WTC11 (cell line): ENCODE measurements at regions not wholly inside any gene's neighbourhood (a gene's known extent, or its start where the extent isn't known, plus 50 kb on each side); places are given as distances from the start of the nearest gene placed in this dataset.

ENCODE experiments used
- FOXP1 ChIP-seq: sonication (generic); formaldehyde crosslinking; IDR thresholded peaks from 2 replicates; pipeline ENCODE4 v1.8.0; 2022; ENCODE audit warnings: missing genetic modification reagents, mild to moderate bottlenecking, moderate library complexity, borderline replicate concordance
- JUN ChIP-seq: sonication (generic); formaldehyde crosslinking; IDR thresholded peaks from 2 replicates; pipeline ENCODE4 v1.8.0; 2023; ENCODE audit warnings: mild to moderate bottlenecking, missing genetic modification reagents
- ZNF121 ChIP-seq: sonication (generic); formaldehyde crosslinking; IDR thresholded peaks from 2 replicates; pipeline ENCODE4 v1.8.0; 2023; ENCODE audit warnings: missing genetic modification reagents
- ZNF671 ChIP-seq: fragments of 250-450 bp; sonication (Bioruptor Pico); IDR thresholded peaks from 2 replicates; pipeline ENCODE4 v1.8.0; 2021; ENCODE audit warnings: mild to moderate bottlenecking
- TF ChIP-seq, protein P1 (sequence below): sonication (generic); formaldehyde crosslinking; IDR thresholded peaks from 2 replicates; pipeline ENCODE4 v1.8.0; 2022; ENCODE audit warnings: mild to moderate bottlenecking, missing genetic modification reagents
- TF ChIP-seq, protein P2 (sequence below): fragments of 200-600 bp; IDR thresholded peaks from 2 replicates; pipeline ENCODE4 v1.8.0; 2022; ENCODE audit warnings: antibody characterized with exemption
- TF ChIP-seq, protein P3 (sequence below): sonication (generic); formaldehyde crosslinking; conservative IDR thresholded peaks from 2 replicates; pipeline ENCODE4 v1.8.1; 2023; ENCODE audit warnings: mild to moderate bottlenecking, low read depth, missing genetic modification reagents, moderate library complexity
- TF ChIP-seq, protein P4 (sequence below): sonication (generic); formaldehyde crosslinking; IDR thresholded peaks from 2 replicates; pipeline ENCODE4 v1.8.1; 2022; ENCODE audit warnings: low read depth, missing genetic modification reagents, borderline replicate concordance
- TF ChIP-seq, protein P5 (sequence below): sonication (generic); formaldehyde crosslinking; IDR thresholded peaks from 2 replicates; pipeline ENCODE4 v1.8.1; 2023; ENCODE audit warnings: mild to moderate bottlenecking, moderate library complexity, missing genetic modification reagents

DNA sequence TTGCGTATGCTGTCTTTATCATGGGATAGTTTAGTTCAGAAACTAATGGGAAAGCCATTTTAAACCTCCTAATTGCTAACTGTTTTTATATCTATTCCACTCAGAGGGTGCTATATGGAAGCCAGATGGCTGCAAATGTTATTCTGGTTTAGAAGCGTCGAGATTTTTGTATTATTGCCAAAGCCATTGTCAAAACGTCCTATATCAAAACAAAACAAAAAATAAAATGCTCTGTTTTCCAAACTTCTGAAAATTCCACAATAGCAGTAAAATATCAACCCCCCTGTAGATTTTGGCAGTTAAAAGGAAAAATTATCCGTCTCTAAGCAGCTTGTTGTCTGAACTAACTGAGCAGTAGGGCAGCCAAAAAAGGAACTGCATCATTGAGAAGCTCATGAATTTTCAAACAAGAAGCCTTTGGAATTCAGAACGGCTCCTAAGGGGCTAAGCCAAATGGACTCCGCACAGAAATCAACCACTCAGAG lies 195.4 kb upstream of the CWC22 start:
- TF ChIP-seq, protein P1, sequence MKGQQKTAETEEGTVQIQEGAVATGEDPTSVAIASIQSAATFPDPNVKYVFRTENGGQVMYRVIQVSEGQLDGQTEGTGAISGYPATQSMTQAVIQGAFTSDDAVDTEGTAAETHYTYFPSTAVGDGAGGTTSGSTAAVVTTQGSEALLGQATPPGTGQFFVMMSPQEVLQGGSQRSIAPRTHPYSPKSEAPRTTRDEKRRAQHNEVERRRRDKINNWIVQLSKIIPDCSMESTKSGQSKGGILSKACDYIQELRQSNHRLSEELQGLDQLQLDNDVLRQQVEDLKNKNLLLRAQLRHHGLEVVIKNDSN (CRISPR knock-in tag), result no peak
- TF ChIP-seq, protein P2, sequence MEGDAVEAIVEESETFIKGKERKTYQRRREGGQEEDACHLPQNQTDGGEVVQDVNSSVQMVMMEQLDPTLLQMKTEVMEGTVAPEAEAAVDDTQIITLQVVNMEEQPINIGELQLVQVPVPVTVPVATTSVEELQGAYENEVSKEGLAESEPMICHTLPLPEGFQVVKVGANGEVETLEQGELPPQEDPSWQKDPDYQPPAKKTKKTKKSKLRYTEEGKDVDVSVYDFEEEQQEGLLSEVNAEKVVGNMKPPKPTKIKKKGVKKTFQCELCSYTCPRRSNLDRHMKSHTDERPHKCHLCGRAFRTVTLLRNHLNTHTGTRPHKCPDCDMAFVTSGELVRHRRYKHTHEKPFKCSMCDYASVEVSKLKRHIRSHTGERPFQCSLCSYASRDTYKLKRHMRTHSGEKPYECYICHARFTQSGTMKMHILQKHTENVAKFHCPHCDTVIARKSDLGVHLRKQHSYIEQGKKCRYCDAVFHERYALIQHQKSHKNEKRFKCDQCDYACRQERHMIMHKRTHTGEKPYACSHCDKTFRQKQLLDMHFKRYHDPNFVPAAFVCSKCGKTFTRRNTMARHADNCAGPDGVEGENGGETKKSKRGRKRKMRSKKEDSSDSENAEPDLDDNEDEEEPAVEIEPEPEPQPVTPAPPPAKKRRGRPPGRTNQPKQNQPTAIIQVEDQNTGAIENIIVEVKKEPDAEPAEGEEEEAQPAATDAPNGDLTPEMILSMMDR, result no peak
- TF ChIP-seq JUN (CRISPR knock-in tag) (no peak), ZNF671 (no peak), ZNF121 (CRISPR knock-in tag) (no peak), FOXP1 (CRISPR knock-in tag) (no peak)
- TF ChIP-seq, protein P3, sequence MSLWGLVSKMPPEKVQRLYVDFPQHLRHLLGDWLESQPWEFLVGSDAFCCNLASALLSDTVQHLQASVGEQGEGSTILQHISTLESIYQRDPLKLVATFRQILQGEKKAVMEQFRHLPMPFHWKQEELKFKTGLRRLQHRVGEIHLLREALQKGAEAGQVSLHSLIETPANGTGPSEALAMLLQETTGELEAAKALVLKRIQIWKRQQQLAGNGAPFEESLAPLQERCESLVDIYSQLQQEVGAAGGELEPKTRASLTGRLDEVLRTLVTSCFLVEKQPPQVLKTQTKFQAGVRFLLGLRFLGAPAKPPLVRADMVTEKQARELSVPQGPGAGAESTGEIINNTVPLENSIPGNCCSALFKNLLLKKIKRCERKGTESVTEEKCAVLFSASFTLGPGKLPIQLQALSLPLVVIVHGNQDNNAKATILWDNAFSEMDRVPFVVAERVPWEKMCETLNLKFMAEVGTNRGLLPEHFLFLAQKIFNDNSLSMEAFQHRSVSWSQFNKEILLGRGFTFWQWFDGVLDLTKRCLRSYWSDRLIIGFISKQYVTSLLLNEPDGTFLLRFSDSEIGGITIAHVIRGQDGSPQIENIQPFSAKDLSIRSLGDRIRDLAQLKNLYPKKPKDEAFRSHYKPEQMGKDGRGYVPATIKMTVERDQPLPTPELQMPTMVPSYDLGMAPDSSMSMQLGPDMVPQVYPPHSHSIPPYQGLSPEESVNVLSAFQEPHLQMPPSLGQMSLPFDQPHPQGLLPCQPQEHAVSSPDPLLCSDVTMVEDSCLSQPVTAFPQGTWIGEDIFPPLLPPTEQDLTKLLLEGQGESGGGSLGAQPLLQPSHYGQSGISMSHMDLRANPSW (CRISPR knock-in tag), result no peak
- TF ChIP-seq, protein P4, sequence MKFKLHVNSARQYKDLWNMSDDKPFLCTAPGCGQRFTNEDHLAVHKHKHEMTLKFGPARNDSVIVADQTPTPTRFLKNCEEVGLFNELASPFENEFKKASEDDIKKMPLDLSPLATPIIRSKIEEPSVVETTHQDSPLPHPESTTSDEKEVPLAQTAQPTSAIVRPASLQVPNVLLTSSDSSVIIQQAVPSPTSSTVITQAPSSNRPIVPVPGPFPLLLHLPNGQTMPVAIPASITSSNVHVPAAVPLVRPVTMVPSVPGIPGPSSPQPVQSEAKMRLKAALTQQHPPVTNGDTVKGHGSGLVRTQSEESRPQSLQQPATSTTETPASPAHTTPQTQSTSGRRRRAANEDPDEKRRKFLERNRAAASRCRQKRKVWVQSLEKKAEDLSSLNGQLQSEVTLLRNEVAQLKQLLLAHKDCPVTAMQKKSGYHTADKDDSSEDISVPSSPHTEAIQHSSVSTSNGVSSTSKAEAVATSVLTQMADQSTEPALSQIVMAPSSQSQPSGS (CRISPR knock-in tag), result no peak
- TF ChIP-seq, protein P5, sequence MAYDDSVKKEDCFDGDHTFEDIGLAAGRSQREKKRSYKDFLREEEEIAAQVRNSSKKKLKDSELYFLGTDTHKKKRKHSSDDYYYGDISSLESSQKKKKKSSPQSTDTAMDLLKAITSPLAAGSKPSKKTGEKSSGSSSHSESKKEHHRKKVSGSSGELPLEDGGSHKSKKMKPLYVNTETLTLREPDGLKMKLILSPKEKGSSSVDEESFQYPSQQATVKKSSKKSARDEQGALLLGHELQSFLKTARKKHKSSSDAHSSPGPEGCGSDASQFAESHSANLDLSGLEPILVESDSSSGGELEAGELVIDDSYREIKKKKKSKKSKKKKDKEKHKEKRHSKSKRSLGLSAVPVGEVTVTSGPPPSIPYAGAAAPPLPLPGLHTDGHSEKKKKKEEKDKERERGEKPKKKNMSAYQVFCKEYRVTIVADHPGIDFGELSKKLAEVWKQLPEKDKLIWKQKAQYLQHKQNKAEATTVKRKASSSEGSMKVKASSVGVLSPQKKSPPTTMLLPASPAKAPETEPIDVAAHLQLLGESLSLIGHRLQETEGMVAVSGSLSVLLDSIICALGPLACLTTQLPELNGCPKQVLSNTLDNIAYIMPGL (CRISPR knock-in tag), result no peak
